IPS DF 19.7 (cell line): ENCODE measurements at regions not wholly inside any gene's neighbourhood (a gene's known extent, or its start where the extent isn't known, plus 50 kb on each side); places are given as distances from the start of the nearest gene placed in this dataset.
"Not testable (repeated sequence)": the region's sequence is repeated elsewhere in the genome, so short reads cannot be mapped to it uniquely, and the experiment has no call there.

Experiments used
- DNase-seq: peaks from one replicate; pipeline ENCODE4 v3.0.0-alpha.2; 2013; ENCODE audit warnings: low read depth, low spot score

- DNase-seq, result not testable (repeated sequence)
These were observed 105.5 kb downstream of the BUD13 start for GRCh38 chr11:116667318-116667717.

DNA sequence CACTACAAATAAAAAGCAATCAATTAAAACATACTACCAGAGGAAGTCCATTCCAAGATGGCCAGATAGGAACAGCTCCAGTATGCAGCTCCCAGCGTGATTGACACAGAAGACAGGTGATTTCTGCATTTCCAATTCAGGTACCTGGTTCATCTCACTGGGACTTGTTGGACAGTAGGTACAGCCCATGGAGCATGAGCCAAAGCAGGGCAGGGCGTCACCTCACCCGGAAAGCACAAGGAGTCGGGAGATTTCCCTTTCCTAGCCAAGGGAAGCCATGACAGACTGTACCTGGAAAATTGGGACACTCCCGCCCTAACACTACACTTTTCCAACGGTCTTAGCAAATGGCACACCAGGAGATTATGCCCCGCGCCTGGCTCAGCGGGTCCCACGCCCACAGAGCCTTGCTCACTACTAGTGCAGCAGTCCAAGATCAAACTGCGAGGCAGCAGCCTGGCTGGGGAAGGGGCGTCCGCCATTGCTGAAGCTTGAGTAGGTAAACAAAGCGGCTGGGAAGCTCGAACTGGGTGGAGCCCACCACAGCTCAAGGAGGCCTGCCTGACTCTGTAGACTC lies 106.0 kb downstream of the BUD13 start:
- DNase-seq, result not testable (repeated sequence)

- no peak for DNase-seq
These were observed 107.3 kb downstream of the BUD13 start for GRCh38 chr11:116665523-116665922.

DNA sequence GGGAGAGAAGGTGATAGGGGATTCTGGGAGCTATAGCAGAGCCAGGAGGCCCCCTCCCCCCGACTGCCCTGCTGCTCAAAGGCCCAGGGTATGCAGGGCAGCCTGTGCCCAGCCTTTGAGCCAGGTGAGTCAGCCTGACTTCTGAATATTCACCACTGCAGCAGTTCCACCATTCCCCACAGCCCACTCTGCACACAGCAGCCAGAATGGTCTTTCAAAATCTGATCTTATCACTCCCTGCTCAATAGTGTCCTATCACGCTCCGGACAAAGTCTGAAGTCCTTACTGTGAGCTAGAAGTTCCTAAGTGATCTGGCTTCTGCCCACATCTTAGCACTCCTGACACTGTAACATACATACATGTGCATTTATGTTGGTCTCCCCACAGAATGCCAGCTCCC lies 111.7 kb downstream of the BUD13 start:
- no peak for DNase-seq

GRCh38 chr11:116660011-116660410 lies 112.8 kb downstream of the BUD13 start:
- DNase-seq, result no peak

DNA sequence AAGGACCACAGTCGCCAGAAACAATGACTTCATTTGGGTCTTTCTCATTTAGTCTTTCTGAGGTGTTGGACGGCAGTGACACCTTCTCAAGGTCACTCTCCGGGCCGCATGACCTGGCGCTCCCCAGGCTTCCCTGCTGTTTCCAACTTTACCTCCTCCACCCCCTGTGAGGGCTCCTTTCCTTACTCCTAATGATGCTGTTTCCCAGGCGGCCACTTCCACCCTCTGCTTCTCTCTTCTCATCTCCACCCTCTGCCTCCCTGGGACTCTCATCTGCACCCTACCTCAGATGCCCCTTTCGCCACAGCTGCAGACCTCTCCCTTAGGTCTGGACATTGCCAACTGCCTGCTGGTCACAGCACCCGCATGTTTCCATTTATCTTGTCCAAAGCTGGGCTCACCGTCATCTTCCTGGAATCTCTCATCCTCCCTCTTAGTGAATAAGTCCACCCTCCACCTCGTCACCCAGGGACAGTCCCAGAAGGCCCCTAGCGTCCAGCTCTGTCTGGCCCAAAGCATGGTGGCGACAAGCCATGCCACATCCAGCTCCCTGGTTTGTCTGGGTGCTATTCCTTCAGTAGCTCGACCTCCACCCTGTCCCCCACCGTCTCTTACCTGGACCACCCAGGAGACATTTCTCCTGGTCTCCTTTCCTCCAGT lies 113.8 kb downstream of the BUD13 start:
- no peak for DNase-seq

- DNase-seq, result no peak
These were observed 114.7 kb downstream of the BUD13 start for GRCh38 chr11:116657842-116658825.

GRCh38 chr11:116656011-116656410 lies 116.8 kb downstream of the BUD13 start:
- no peak for DNase-seq

- no peak for DNase-seq
These were observed 118.3 kb downstream of the BUD13 start for GRCh38 chr11:116654526-116654925.

DNA sequence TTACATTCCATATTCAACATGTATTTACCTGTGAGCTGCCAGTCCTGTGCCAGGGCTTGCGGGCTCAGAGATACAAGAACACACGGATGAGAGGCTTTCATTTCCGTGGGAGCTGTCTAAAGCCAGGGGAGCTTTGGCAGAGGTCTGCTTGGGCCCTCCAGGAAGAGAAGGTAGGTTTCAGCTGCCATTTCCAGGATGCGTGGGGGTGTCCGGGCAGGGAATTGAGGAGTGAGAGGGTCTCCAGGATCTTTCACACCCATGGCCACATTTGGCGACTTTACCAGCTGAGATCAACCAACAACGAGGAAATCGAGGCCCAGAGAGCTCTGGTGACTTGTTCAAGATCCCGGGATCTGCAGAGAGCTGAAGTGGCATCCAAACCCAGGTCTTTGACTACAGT lies 119.6 kb downstream of the BUD13 start:
- no peak for DNase-seq

GRCh38 chr11:116651737-116652237 lies 121.0 kb downstream of the BUD13 start:
- no peak for DNase-seq

DNA sequence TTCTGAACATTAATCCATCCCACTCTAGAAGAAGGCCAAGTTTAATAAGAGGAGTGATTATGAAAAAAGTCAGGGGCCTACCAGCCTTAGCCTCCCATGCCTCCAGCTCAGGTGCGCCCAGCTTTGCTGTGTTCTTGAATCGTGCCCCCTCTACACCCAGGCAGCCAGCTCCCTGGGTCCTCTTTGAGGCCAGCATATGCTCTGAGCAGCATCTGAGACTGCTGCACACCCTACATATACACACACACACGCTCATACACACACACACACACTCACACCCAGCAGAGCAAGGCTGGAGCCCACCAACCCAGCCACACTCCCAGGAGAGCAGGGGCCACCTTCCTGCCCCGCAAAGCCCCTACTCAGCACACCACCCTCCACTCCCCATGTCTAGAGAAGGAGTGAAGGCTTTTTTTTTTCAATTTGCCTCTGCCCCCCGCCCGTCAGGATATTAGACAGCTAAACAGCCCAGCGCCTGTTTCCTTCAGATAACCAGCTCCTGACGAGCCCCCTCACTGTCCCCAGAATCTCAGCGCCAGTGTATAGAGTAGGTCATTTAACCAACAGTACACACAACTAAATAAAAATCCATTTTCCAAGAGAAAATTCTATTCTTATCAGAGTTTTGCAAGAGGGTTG lies 121.6 kb downstream of the BUD13 start:
- DNase-seq, result no peak

GRCh38 chr11:116650052-116650451 lies 122.7 kb downstream of the BUD13 start:
- no peak for DNase-seq

DNA sequence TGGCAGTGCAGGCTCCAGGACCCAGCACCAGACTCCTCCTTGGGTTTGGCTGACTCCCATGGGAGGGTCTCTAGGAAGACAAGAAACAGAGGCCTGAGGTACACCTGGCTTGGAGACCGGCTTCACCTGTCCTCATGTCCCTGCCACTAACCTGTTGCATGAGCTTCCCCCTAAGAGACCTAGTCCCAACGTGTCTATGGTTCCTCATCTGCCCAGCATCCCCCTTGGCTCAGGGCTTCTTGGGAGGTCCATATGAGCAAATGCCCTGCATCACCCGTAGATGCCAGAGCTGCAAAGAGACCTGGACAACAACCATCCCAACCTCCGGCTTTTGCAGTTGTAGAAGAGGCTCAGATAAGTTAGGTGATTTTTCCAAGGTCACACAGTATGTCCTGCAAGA lies 123.5 kb downstream of the BUD13 start:
- DNase-seq, result no peak

GRCh38 chr11:116648247-116649174 lies 124.3 kb downstream of the BUD13 start:
- no peak for DNase-seq

GRCh38 chr11:116647305-116648080 lies 125.3 kb downstream of the BUD13 start:
- no peak for DNase-seq

DNA sequence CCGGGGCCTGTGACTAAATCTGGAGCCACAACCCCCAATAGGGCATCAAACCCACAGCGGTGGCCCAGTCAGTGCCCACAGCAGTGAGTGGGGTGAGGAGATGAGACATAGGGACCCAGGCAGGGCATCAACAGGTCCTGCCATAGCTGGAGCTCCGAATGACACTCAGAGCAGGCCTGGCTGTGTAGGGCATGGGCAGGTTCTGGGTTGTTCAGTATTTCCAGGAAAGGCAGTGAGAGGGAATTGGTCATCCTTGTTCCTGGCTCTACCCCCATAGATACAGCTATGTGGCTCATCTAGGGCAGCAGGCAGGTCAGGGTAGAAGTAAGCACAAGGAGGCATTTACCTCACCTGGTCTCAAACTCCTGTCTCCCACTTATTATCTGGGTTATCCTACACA lies 126.6 kb downstream of the BUD13 start:
- DNase-seq, result no peak

- DNase-seq, result no peak
These were observed 127.9 kb downstream of the BUD13 start for GRCh38 chr11:116644941-116645305.

GRCh38 chr11:116644201-116644940 lies 128.4 kb downstream of the BUD13 start:
- DNase-seq, result no peak
